ENCODE measurements at regions not wholly inside any gene's neighbourhood (a gene's known extent, or its start where the extent isn't known, plus 50 kb on each side); places are given as distances from the start of the nearest gene placed in this dataset.
"Not testable (repeated sequence)": the region's sequence is repeated elsewhere in the genome, so short reads cannot be mapped to it uniquely, and the experiment has no call there.

DNA sequence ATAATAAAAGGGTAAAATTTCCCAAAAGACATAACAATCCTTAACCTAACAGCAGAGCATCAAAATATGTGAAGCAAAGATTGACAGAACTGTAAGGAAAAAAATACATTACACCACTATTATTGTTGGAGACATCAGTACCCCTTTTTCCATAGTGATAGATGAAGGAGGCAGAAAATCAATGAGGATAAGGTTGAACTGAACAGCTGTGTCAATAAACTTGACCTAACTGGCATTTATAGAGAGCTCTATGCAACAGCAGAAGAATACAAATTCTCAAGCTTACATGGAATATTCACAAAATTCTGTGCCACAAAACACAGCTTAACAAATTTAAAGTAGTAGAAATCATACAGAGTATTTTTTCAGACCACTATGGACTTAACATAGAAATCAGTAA, 195.0 kb upstream of the ELAC2 start:
- no peak for DNase-seq

DNA sequence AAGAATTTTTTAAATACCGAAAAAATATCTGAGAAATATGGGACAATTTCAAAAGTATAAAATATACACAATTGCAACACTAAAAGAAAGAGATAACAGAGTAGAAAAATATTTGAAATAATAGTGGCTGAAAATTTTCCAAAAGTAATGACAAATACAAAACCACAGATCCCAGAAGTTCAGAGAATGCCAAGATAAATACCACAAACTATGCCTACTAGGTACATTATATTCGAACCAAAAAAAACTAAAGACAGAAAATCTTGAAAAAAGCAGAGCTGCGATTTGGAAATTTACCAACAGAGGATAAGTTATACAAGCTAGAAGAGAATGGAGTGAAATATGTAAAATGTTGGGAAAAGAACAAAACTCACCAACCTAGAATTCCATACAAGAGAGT, 191.3 kb upstream of the ELAC2 start:
- no peak for DNase-seq

DNA sequence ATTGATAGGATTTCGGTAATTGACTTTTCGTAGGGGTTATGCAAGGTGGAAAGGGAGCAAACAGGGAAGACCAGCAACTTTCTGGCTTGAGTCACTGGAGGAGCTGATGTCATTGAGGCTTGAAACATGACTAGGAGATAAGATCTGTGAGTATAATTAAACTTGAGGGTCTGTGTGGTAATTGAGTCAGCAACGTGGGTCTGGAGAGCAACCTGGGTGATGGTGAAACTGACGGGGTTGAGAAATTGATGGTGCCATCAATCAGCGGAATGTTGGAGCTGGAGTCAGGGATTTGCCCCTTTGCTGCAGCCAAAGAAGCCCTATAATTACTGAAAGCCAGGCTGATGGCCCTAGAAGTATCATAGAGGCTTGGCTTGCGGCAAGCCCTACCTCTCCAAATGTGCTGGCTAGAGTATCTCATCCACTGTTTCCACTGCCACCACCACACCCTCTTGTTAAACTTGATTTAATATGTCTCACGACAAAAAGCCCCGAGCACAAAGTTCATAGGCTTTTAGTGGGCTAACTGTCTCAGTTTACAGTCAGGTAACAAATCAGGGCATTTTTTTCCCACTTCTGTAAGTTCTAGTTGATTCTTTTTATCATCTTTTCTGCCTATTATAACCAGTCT, 186.9 kb upstream of the ELAC2 start:
- DNase-seq, result no peak

DNA sequence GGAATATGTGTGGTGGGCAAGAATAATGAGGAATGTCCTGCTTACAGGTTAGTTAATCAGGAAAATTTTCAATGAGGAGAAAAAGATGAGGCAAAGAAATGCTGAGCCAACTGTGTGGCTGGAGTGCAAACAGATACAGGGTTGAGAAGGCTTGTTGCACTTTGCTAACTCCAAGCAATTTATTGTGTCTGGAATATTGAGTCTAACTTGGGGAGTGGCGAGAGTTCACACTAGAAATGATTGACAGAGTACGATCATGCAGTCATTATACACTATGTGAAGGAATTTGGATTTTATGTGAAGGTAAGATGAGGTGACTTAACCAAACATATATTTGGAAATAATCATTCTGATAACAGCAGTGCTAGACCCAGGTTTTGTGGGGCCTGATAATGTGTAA, 185.0 kb upstream of the ELAC2 start:
- no peak for DNase-seq

DNA sequence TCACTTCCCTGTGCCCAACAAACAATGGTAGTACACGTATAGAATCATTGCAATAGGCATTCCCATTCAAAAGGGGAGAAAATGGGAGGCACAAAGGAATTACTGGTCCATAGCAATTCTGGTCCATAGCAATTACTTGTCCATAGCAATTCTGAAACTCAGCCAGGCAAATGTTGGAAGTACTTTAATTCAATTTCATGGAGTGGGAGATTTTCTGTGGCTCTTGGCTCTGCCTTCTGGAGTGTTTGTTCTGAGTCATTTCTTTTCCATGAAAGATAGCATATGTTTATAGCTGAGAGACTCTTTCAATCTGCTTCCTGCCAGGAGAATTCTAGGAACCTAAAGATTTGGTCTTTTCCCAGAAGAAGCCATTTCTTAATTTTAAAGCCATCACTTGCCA, 182.8 kb upstream of the ELAC2 start:
- DNase-seq, result no peak

DNA sequence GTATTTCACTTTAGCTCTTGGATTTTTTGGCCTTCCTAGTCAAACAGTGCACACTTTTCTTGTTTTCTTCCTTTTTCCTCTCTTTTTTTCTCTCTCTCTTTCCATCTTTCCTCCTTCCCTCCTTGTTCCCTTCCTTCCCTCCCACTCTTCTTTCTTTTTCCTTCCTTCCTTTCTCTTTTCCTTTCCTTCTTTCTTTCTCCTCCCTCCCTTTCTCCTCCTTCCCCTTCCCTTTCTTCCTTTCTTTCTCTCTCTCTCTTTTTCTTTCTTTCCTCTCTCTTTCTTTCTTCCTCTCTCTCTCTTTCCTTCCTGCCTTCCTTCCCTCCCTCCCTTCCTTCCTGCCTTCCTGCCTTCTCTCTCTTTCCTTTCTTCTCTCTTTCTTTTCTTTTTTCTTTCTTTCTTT, 181.6 kb upstream of the ELAC2 start:
- no peak for DNase-seq

DNA sequence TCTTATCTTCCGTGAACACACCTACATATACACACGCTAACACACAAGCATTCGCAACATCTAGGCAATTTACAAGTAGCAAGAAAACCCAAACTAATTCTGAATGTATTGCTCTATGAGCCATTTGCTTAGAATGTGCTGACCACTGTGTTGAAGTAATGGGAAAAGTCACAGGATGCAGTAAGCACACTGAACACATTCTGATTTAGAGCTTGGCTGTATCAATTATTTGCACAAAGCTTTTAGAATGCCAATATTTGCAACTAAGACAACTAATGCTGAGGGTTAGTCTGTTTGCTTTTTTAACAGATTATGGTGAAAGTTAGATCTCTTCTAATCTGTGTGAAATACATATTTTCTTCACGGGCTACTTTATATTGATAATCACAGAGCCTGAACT, 179.8 kb upstream of the ELAC2 start:
- no peak for DNase-seq

DNA sequence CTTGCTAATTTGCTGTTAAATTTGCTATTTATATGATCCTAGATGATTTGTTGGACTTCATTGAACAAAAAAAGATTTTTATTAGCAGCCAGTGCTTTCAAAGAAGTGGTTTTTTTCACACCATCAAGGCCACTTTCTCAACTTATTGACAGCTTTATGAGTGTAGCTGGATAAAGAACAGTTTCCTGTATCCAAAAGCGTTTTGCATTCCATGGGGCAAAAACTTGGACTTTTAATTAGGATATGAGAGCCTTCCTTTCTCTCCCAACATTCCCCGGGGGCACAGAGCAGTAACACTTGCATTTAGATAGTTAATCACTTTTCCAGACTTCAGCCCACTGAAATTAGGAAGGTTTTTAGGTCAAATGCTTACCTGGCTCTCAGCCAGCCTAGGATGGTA, 177.1 kb upstream of the ELAC2 start:
- no peak for DNase-seq

DNA sequence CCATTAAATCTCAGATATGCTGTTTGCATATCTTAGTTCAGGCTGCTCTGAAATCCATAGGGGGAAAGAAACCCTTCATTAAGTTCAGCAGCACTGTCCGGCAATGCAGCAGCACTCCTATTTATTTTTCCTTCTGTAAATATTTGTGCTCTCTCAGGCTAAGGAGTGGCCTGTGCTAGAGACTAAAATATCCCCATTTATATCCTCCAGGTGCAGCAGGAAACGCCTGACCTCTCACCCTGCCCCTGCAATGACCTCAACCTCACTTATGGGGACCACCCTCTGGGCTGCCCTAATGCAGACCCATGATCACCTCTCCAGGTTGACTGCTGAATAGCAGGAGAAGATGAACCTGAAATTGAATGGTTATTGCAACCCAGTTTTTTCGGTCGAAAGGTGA, 165.0 kb upstream of the ELAC2 start:
- DNase-seq, result no peak

DNA sequence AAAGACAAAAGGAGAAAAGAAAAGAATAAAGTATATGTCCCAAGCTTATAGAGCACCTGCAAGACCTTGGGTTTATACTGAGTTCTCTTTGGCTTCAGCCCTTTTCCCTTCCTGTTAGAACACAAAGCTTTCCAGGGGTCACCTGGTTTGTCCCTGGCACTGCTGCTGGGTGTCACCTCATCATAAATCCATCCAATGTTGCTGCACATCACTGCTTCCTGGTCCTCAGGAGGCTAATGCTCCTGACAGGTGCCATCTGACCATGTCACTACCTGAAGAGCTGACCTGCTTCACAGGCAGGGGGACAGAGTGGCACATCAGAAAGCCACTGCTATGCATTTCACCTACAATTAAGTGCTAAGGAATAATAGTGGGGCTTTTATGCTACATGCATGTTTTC, 164.6 kb upstream of the ELAC2 start:
- DNase-seq, result no peak

DNA sequence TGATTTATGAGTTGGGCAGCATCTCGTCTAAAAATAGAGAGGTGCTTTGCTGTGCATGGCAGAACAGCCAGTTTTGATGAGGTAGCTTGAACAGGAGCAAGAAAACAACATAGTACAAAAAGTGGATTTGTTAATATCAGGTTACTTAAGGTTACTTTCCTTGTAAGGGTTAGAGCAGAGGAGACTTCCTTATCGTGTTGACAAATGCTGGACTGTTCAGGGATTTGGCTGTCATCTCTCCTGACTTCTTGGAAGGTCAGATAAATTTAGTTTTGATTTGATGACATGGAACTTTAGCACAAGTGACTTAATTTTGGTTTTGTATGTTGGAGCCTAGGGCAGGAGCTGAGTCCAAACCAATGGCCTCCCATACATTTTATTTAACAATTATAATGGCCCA, 163.9 kb upstream of the ELAC2 start:
- no peak for DNase-seq

DNA sequence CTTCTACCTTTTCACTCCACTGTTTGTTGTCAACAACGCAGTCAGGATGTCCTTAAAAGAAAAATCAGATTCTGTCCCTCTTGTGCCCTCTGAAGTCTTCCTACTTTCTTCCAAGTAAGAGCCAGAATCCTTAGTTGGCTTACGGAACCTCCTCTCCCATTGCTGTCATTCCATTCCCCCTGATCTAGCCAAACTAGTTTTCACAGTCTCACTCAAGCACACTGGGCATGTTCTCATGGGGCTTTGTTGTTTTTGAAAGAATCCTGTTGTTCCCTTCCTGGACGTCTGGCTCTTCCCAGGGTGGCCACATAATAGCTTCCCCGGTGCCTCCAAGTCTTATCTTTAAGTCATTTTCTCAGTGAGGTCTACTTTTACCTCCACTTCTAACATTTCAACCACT, 158.6 kb upstream of the ELAC2 start:
- DNase-seq, result no peak

DNA sequence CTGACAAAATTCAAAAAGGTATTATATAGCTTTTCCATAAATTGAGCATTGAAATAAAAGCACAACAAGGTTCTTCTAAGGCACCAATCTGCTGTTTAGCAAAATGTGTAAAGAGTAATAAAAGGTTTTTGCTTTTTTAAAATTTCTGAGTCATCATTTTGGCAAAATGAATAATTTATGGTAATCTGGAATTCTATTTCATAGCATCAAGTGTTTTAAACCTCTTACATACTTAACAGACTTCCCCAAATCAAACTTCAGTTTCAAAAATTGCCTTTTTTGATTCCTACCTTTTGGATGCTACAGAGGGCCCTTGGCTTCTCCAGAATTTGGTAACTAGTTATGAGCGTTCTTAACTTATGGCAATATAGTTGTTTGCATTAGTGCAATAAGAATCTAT, 154.0 kb upstream of the ELAC2 start:
- no peak for DNase-seq

DNA sequence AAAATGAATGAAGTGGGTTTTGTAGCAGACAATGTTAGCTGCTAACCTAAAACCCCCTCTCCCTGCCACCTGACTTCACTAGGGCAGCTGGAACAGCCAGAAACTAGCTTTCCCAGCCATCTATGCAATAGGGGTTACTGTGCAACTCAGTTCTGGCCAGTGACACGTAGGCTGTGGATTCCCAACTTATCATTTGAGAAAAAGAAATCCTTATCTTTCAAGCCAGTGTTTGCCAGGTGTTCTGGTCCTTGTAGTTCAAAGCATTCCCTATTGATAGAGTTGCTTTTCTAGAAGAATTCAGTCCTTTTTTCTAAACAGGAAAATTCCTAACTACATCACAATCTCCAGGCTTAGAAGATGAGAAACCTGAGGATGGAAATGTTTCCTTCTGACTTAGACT, 144.5 kb upstream of the ELAC2 start:
- DNase-seq, result no peak

DNA sequence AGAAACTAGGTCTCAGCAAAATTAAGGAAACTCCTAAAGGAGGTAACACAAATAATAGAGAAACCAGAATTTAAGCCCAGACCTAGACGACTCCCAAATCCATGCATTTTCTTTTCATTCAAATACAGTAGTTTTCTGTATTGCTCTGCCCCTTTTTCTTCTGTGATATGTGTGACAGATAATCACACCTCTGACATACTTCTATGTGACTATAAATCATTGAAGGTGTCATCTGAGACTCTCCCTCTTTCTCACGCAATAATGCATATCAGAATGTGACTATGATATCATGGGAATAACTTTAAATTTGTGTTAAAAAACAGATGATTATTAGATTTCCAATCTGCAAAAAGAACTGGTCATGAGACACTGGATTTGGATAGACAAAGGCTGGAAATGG, 143.0 kb upstream of the ELAC2 start:
- DNase-seq, result no peak

DNA sequence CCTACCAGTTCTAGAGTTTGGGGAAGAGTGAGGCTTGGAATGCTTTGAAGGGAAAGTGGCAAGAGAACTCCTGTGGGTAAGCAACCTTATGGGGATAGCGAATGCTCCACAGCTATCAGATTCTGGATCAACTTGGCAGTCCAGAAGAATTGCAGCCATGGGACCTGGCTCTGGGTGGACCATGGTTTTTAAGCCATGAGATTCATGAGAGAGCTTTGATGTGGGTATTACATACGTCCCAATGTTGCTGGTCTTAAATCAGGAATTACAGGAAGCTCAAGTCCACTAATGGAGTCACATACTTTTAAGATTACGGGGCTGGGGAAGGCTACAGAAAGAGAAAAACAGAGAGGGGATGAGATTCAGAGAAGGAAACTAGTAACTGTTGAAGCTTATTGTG, 142.5 kb upstream of the ELAC2 start:
- DNase-seq, result no peak

DNA sequence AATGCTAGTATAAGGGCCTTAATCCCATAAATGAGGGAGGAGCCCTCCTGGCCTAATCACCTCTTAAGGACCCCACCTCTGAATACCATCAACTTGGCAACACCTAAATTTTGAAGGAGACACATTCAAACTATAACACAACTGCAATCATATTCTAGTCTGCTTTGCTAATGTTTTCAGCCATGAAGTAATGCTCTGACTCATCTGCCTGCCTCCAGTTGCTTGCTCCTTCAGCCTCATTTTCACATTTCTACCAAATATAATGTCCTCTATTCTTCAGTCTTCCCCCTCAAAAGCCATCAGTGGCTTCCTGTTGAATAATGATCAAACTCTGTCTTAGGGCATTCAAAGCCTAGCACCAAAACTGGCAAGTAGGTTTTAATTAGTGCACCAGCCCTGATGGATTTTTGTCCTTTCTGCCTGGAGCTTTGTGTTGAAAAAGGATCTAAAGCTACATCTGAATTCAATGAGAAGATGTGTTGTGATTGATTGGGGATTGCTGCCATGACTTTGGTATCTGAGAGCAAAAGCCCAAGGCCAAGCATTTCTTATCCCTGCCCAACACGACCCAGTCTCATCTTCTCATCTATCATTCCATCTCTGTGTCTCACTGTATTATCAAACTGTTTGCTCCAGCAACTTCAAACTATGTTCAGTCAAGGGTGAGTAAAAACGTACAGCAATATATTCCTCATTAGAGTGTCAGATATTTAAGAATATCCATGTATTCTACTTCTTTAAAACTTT, 140.8 kb upstream of the ELAC2 start:
- no peak for DNase-seq

DNA sequence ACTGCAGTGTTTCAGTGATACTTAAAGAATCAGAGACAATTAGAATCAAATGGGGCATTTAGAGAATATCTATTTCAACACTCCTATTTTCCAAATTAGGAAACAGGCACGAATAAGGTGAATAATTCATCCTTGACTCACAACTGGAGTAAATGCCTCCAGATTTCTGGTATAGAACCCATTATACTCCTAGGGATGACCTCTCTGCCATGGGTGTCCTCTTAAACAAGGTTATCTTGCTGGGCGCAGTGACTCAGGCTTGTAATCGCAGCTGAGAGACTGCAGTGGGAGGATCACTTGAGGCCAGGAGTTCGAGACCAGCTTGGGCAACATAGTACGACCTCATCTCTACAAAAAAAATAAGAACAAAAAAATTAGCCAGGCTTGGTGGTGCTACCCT, 139.8 kb upstream of the ELAC2 start:
- DNase-seq, result no peak

DNA sequence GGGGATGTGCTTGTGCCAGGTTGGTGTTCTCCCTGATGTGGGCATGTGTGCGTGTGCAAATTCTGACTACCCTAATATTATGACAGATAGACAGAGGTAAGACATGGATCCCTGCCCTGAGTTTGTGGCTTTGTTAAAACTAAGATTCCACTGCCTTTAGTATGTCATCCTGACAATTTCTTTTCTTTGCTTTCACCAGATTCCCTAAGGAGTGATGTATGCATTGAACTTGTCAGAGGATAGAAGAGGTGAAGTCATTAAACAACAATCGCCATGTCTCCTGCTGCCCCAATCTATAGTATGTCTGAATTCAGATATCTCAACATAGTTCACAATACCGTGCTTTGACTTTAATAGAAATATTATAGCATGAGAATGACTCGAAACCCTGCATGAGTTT, 137.1 kb upstream of the ELAC2 start:
- no peak for DNase-seq

DNA sequence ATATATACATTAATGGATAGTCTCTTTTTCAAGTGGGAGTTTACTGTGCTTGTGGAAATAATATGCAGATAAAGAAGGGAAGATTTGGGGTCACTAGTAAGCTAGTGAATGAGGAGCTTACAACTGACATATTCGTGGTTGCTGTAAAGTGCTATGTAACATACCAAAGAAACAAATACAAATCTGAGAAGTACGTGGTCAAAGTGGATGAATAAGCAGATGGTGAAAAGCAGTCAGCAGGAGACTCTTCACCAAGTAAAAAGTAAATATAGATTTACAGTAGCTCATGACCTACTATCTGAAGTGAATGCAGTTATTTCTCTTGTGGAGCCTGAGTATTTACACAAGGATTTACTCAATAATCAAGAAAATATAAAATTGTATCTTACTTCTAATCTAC, 136.6 kb upstream of the ELAC2 start:
- no peak for DNase-seq

DNA sequence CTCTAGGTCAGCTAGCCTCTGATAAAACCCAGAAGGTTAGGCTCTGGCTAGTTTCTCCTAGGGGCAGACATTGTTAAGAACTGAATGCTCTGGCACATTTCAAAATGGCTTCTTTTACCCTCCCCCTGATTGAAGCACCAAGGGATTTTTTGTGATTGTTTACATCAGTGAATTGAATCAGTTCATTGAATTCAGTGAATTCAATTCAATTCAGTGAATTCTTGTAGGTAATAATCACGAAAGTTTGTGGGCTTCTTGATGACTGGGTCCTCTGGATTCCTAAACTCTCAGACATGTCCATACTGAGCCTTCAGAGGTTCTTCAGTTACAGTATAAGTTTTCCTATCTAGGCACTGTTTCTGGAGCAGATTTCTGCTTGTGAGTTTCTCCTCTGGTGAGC, 135.2 kb upstream of the ELAC2 start:
- DNase-seq, result no peak

DNA sequence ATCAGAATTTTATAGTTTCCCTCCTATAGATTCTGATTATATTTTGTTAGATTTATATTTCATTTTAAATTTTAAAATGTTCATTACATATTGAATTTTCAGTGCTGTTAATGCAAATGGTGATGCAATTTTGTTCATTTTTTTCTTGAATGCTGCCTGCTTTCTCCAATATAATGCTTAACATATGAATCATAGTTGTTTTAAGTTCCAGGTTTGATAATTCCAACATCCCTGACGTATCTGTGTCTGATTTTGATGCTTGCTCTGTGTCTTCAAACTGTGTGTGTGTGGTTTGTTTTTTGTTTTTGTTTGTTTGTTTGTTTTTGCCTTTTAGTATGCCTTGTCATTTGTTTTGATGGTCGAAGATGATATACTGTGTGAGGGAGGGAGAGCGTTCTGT, 134.7 kb upstream of the ELAC2 start:
- no peak for DNase-seq

DNA sequence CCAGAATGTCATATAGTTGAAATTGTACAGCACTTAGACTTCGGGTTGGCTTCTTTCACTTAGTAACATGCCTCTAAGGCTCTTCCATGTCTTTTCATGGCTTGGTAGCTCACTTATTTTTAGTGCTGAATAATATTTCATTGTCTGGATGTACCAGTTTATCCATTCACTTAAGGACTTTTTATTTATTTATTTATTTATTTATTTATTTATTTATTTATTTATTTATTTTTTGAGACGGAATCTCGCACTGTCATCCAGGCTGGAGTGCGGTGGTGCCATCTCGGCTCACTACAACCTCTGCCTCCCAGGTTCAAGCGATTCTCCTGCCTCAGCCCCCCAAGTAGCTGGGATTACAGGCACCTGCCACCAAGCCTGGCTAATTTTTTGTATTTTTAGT, 132.9 kb upstream of the ELAC2 start:
- DNase-seq, result not testable (repeated sequence)

DNA sequence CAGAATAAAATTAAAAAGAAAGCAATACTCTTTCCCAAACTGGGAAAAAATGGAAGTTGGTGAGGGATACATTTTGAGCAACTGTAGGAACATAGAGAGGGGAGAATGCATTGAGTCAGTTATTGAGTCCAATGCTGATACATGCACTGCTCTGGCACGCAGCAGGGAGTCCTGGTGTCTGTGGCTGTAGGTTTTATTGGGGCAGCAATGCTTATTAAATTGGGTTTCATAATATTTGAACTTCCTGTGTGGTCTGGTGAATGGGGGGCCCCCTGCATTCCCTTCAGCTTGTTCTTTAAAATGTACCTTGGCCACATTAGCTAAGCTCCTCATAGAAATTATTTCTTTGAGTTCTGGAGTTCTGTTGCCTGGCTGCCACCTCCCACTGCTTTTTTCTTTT, 125.2 kb upstream of the ELAC2 start:
- DNase-seq, result no peak
